ENCODE measurements at regions not wholly inside any gene's neighbourhood (a gene's known extent, or its start where the extent isn't known, plus 50 kb on each side); places are given as distances from the start of the nearest gene placed in this dataset.

GRCh38 chr10:2460812-2461211, 606.5 kb upstream of the PFKP start:
- TF ChIP-seq, protein P1, sequence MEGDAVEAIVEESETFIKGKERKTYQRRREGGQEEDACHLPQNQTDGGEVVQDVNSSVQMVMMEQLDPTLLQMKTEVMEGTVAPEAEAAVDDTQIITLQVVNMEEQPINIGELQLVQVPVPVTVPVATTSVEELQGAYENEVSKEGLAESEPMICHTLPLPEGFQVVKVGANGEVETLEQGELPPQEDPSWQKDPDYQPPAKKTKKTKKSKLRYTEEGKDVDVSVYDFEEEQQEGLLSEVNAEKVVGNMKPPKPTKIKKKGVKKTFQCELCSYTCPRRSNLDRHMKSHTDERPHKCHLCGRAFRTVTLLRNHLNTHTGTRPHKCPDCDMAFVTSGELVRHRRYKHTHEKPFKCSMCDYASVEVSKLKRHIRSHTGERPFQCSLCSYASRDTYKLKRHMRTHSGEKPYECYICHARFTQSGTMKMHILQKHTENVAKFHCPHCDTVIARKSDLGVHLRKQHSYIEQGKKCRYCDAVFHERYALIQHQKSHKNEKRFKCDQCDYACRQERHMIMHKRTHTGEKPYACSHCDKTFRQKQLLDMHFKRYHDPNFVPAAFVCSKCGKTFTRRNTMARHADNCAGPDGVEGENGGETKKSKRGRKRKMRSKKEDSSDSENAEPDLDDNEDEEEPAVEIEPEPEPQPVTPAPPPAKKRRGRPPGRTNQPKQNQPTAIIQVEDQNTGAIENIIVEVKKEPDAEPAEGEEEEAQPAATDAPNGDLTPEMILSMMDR (IDR thresholded peaks at IDR 0.05): no peak
- TF ChIP-seq EP300 (IDR thresholded peaks at IDR 0.05; ENCODE audit: low read depth) (no peak), POLR2A (IDR thresholded peaks at IDR 0.05) (no peak), POLR2AphosphoS5 (IDR thresholded peaks at IDR 0.05) (no peak)
